Psoas muscle (tissue), 7 donors: ENCODE measurements at regions not wholly inside any gene's neighbourhood (a gene's known extent, or its start where the extent isn't known, plus 50 kb on each side); places are given as distances from the start of the nearest gene placed in this dataset.
A peak's percentile ranks its signal among the peaks of the same experiment; 100 is the strongest.

ENCODE experiments used
- ATAC-seq, 4 donors: fragments of 200-7000 bp; cut with Tn5 transposase; one replicate each; pipeline ENCODE4 v1.9.1; 2020; ENCODE audit warnings: moderate library complexity in 3 of 4, mild to moderate bottlenecking in 2 of 4
- DNase-seq, 2 donors: peaks; one replicate each; pipeline ENCODE4 v3.0.0-alpha.2; 2020
- H3K27ac ChIP-seq: fragments of 200-600 bp; one replicate; pipeline ENCODE4 v1.8.0; 2022
- H3K27me3 ChIP-seq, 3 donors: fragments of 200-600 bp in 1 of 3; one replicate each; pipeline versions ENCODE4 v1.6.1 to v1.8.0; 2013 to 2022; ENCODE audit warnings: low read length in 2 of 3, mild to moderate bottlenecking in 2 of 3, moderate library complexity in 1 of 3; ENCODE audit not compliant: insufficient read depth in 3 of 3
- H3K36me3 ChIP-seq, 2 donors: fragments of 200-600 bp in 1 of 2; one replicate each; pipeline versions ENCODE4 v1.6.1 to v1.8.0; 2013 to 2022; ENCODE audit warnings: low read depth in 1 of 2, mild to moderate bottlenecking in 1 of 2, moderate library complexity in 1 of 2; ENCODE audit not compliant: insufficient read depth in 1 of 2
- H3K4me1 ChIP-seq: fragments of 200-600 bp; one replicate; pipeline ENCODE4 v1.8.0; 2022
- H3K4me3 ChIP-seq: fragments of 200-600 bp; one replicate; pipeline ENCODE4 v1.8.0; 2022; ENCODE audit warnings: mild to moderate bottlenecking
- H3K9me3 ChIP-seq: fragments of 200-600 bp; one replicate; pipeline ENCODE4 v1.8.0; 2022
- CTCF ChIP-seq: fragments of 200-600 bp; IDR thresholded peaks from one replicate; pipeline ENCODE4 v1.8.0; 2022; ENCODE audit warnings: antibody characterized with exemption
- WGBS, 3 donors: extraction: QIAGEN DNeasy Blood & Tissue Kit; methylation state at CpG; one replicate each; pipeline versions ENCODE4 v1.1.6 to v1.1.7; 2013; 5-methylcytosine and 5-hydroxymethylcytosine counted together
- intact Hi-C, 2 donors: fragments of 100-400 bp; cut with DNase I; formaldehyde crosslinking; loops; one replicate each; pipeline versions ENCODE4 v1.11.0 to v1.14.2; 2022
- donor health status: healthy with polysubstance abuse.
- donor health status: DM: no; HTN: no; CAD: no; lungs with moderate emphysema.
- donor health status: Bipolar disorder and iron deficiency.
- donor health status: healthy.
- donor health status: DM: yes; HTN: yes; CAD: no.
- donor health status: DM: no; HTN: no; CAD: no.
- donor health status: DM: yes; HTN: yes; CAD: no.

DNA sequence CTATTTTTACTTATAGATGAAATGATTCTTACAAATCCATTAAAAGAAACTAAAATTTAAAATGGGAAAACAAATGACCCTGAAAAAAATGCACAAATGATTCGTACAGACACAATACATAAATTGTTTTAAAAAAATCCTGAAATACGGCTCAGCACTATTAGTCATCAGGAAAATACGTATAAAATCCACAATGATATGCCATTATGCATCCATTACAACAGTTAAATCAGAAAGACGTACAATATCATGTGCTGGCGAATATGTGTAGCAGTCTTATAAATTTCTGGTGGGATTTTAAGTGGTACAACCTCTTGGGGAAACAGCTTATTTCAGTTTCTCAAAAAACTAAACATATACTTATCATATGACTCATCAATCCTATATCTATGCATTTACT, 600.1 kb upstream of the STEAP1 start:
- Histone ChIP-seq H3K36me3 (no peaks in the 10 kb centered on the region), H3K9me3 (no peaks in the 10 kb centered on the region), H3K4me3 (no peak overlapping the region), H3K27me3 (no peaks in the 10 kb centered on the region), H3K4me1 (no peaks in the 10 kb centered on the region), H3K27ac (no peak overlapping the region)
- peak in 1 of 4 donors; percentile 27 for ATAC-seq
- 67 to 77% (median 71%) methylated on average over 5 of the region's 5 CpGs for WGBS, 3 donors
- TF ChIP-seq CTCF: no peak
- DNase-seq: no peak
- intact Hi-C loops: no loop called here

DNA sequence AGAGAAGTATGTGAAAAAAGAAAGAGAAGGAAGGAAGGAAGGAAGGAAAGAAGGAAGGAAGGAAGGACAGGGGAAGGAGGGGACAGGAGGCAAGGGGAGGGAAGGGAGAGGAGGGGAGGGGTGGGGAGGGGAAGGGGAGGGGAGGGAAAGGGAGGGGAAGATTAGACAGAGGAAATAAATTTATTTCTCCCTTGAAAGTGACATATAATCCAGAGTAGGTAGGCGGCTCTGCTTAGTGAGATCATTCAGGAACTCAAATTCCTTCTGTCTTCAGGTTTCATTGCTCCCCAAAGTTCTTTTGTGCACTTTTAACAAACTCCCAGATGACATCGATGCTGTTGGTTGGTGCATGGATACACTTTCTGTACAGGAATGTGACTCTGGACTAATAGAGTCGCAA, 594.7 kb upstream of the STEAP1 start:
- 52 to 58% (median 54%) methylated on average over 3 of the region's 3 CpGs for WGBS, 3 donors
- DNase-seq: no peak
- no peak for TF ChIP-seq CTCF
- Histone ChIP-seq H3K4me3 (no peak overlapping the region), H3K4me1 (no peaks in the 10 kb centered on the region), H3K36me3 (no peaks in the 10 kb centered on the region), H3K9me3 (no peaks in the 10 kb centered on the region), H3K27ac (no peak overlapping the region), H3K27me3 (no peaks in the 10 kb centered on the region)
- no peak for ATAC-seq
- intact Hi-C loops: no loop called here

DNA sequence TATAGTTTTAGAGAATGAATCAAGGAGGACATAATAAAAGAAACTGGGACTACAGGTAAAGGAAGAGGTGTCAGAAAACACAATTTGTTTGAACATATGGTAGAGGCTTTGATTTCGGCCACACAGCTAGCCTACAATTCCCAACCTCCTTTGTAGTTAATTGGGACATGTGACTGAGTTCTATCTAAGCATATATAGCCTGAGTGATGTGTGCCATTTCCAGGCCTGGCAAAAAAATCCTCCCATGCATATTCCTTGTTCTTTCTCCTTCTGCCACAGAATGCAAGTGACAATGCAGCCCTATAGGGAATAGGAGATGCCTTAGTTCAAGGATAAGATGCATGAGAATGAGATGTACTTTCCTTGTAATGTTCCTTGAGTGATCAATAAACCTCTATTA, 590.7 kb upstream of the STEAP1 start:
- no peaks in the 10 kb centered on the region for H3K36me3 ChIP-seq
- no peak overlapping the region for H3K27ac ChIP-seq
- ATAC-seq: no peak
- no peaks in the 10 kb centered on the region for H3K27me3 ChIP-seq
- 74 to 86% (median 82%) methylated on average over 1 of the region's 1 CpG for WGBS, 3 donors
- no peaks in the 10 kb centered on the region for H3K4me1 ChIP-seq
- H3K9me3 ChIP-seq: peaks cover 2% of the 10 kb centered on the region
- DNase-seq: no peak
- intact Hi-C loops: loop anchor here in 1 of 2 donors (5.0 kb wide), 1 partner anchor 919 kb away; no protein-coding TSS in a partner anchor
- no peak for TF ChIP-seq CTCF
- H3K4me3 ChIP-seq: no peak overlapping the region

DNA sequence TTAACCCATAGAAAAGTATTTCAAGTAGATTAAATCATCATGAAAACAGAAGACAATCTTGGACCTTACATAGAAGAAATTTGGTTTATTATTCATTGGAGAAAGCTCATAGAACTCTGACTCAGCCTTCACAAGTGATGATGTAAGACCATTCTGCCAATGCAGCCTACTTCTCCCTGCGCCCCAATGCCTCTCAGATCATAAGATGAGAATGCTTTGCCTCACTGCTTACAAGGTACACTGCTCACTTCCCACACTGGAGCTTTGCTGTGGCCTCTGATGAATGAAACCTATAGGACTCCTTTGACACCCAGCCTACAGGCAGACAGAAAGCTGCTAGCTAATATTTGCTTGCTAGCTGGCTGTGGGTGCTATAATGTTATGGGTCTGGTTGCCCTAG, 569.4 kb upstream of the STEAP1 start:
- WGBS, 3 donors: 63 to 75% (median 66%) methylated on average over 1 of the region's 1 CpG
- ATAC-seq: no peak
- no peak for TF ChIP-seq CTCF
- DNase-seq: no peak
- Histone ChIP-seq H3K36me3 (no peaks in the 10 kb centered on the region), H3K27me3 (no peaks in the 10 kb centered on the region), H3K4me3 (no peak overlapping the region), H3K9me3 (no peaks in the 10 kb centered on the region), H3K4me1 (no peaks in the 10 kb centered on the region), H3K27ac (no peak overlapping the region)
- intact Hi-C loops: no loop called here

DNA sequence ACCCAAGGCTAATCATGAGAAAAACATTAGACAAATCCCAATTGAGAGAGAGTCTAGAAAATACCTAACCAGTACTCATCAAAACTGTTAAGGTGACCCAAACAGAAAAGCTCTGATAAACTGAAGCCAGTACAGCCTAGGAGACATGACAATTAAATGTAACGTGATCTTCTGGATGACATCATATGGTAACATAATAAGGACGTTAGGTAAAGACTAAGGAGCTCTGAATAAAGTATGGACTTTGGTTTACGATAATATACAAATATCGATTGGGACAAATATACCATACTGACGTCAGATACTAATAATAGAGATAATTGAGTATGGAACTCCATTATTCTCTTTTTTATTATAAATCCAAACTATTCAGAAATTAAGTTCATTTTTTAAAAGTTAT, 561.1 kb upstream of the STEAP1 start:
- TF ChIP-seq CTCF: no peak
- Histone ChIP-seq H3K27ac (no peak overlapping the region), H3K36me3 (no peaks in the 10 kb centered on the region), H3K4me3 (no peak overlapping the region), H3K27me3 (no peaks in the 10 kb centered on the region), H3K9me3 (no peaks in the 10 kb centered on the region), H3K4me1 (no peaks in the 10 kb centered on the region)
- WGBS, 3 donors: 81 to 85% (median 83%) methylated on average over 5 of the region's 5 CpGs
- intact Hi-C loops: no loop called here
- DNase-seq (no peak), ATAC-seq (no peak)
